NOMO-1 (cell line): ENCODE measurements at regions not wholly inside any gene's neighbourhood (a gene's known extent, or its start where the extent isn't known, plus 50 kb on each side); places are given as distances from the start of the nearest gene placed in this dataset.
"Not testable (repeated sequence)": the region's sequence is repeated elsewhere in the genome, so short reads cannot be mapped to it uniquely, and the experiment has no call there.

ENCODE experiments used
- DNase-seq, 2 experiments: peaks; one replicate each; lab custom pipeline; 2025; ENCODE audit not compliant: unreplicated experiment in 2 of 2; lab: John Stamatoyannopoulos, UW

- DNase-seq = no peak
Measured at GRCh38 chr7:130845581-130846085, 111.6 kb upstream of the KLF14 start.

GRCh38 chr7:130849604-130850003 lies 115.6 kb upstream of the KLF14 start:
- no peak for DNase-seq

- DNase-seq = no peak
Measured at GRCh38 chr7:130850956-130851355, 116.9 kb upstream of the KLF14 start.

GRCh38 chr7:130852867-130853266 lies 118.9 kb upstream of the KLF14 start:
- no peak for DNase-seq

GRCh38 chr7:130853503-130854279 lies 119.7 kb upstream of the KLF14 start:
- DNase-seq = no peak

GRCh38 chr7:130854481-130854880 lies 120.5 kb upstream of the KLF14 start:
- DNase-seq = no peak

GRCh38 chr7:130856866-130857265 lies 122.9 kb upstream of the KLF14 start:
- DNase-seq = no peak

- DNase-seq = not testable (repeated sequence)
Measured at GRCh38 chr7:130860832-130861231, 126.8 kb upstream of the KLF14 start.

- DNase-seq = no peak
Measured at GRCh38 chr7:130865408-130866236, 131.6 kb upstream of the KLF14 start.

- DNase-seq = no peak
Measured at GRCh38 chr7:130867039-130867438, 133.0 kb upstream of the KLF14 start.

- DNase-seq = no peak
Measured at GRCh38 chr7:130867581-130868136, 133.7 kb upstream of the KLF14 start.

- DNase-seq = no peak
Measured at GRCh38 chr7:130868139-130868538, 134.1 kb upstream of the KLF14 start.

GRCh38 chr7:130869918-130870317 lies 135.9 kb upstream of the KLF14 start:
- no peak for DNase-seq

GRCh38 chr7:130872341-130872740 lies 138.3 kb upstream of the KLF14 start:
- no peak for DNase-seq

- DNase-seq = no peak
Measured at GRCh38 chr7:130872756-130873448, 138.9 kb upstream of the KLF14 start.

GRCh38 chr7:130874071-130874915 lies 140.3 kb upstream of the KLF14 start:
- no peak for DNase-seq

GRCh38 chr7:130875265-130875741 lies 141.3 kb upstream of the KLF14 start:
- no peak for DNase-seq

- no peak for DNase-seq
Measured at GRCh38 chr7:130875901-130876300, 141.9 kb upstream of the KLF14 start.

- no peak for DNase-seq
Measured at GRCh38 chr7:130877236-130877990, 143.4 kb upstream of the KLF14 start.
